Right lobe of liver (tissue), 6 donors: ENCODE measurements at regions not wholly inside any gene's neighbourhood (a gene's known extent, or its start where the extent isn't known, plus 50 kb on each side); places are given as distances from the start of the nearest gene placed in this dataset.
"Not testable (repeated sequence)": the region's sequence is repeated elsewhere in the genome, so short reads cannot be mapped to it uniquely, and the experiment has no call there.

Experiments
- ATAC-seq, 4 donors: fragments of 200-7000 bp; cut with Tn5 transposase; one replicate each; pipeline ENCODE4 v1.9.1; 2020; ENCODE audit warnings: mild to moderate bottlenecking in 4 of 4, moderate library complexity in 4 of 4
- DNase-seq, 3 donors: peaks; one replicate each; pipeline ENCODE4 v3.0.0-alpha.2; 2020
- H3K27ac ChIP-seq, 3 donors: fragments of 200-600 bp; one replicate each; pipeline ENCODE4 v1.8.0; 2022
- H3K27me3 ChIP-seq, 2 donors: fragments of 200-600 bp; one replicate each; pipeline ENCODE4 v1.8.0; 2022
- H3K36me3 ChIP-seq, 4 donors: fragments of 200-600 bp; sonication (generic) in 1 of 4; one replicate each; pipeline versions ENCODE4 v1.5.1 to v1.8.0; 2017 to 2022; ENCODE audit warnings: control low read depth in 1 of 4
- H3K4me1 ChIP-seq, 4 donors: fragments of 200-600 bp; sonication (generic) in 1 of 4; one replicate each; pipeline versions ENCODE4 v1.5.1 to v1.8.0; 2017 to 2022; ENCODE audit warnings: control low read depth in 1 of 4
- H3K4me3 ChIP-seq, 3 donors: fragments of 200-600 bp; one replicate each; pipeline ENCODE4 v1.8.0; 2022
- H3K9me3 ChIP-seq, 4 donors: fragments of 200-600 bp; sonication (generic) in 1 of 4; one replicate each; pipeline versions ENCODE4 v1.5.1 to v1.8.0; 2017 to 2022; ENCODE audit warnings: control low read depth in 1 of 4
- POLR2A ChIP-seq: fragments of 450-650 bp; IDR thresholded peaks from one replicate; pipeline ENCODE4 v1.6.1; 2017; ENCODE audit warnings: antibody characterized with exemption, mild to moderate bottlenecking
- WGBS: methylation state at CpG from one replicate; pipeline ENCODE4 v1.1.6; 2018; ENCODE audit warnings: low coverage, low lambda C conversion rate; ENCODE audit not compliant: insufficient coverage; ENCODE audit errors: missing lambda C conversion rate; 5-methylcytosine and 5-hydroxymethylcytosine counted together
- intact Hi-C, 2 donors: fragments of 100-400 bp; cut with DNase I; formaldehyde crosslinking; loops; one replicate each; pipeline versions ENCODE4 v1.11.2 to v1.14.1; 2022
- TF ChIP-seq, protein P1 (sequence below), 4 donors: fragments of 200-600 bp in 3 of 4; fragments of 450-650 bp in 1 of 4; IDR thresholded peaks; one replicate each; pipeline versions ENCODE4 v1.5.1 to v1.8.0; 2016 to 2022; ENCODE audit warnings: antibody characterized with exemption in 4 of 4, mild to moderate bottlenecking in 2 of 4
- donor health status: DM: no; HTN: yes; CAD: no.
- donor health status: DM: no; HTN: no; CAD: no.
- donor health status: DM: no; HTN: no; CAD: no.
- donor health status: DM: no; HTN: yes; CAD: no.
- donor health status: DM: no; HTN: yes; CAD: no.

DNA sequence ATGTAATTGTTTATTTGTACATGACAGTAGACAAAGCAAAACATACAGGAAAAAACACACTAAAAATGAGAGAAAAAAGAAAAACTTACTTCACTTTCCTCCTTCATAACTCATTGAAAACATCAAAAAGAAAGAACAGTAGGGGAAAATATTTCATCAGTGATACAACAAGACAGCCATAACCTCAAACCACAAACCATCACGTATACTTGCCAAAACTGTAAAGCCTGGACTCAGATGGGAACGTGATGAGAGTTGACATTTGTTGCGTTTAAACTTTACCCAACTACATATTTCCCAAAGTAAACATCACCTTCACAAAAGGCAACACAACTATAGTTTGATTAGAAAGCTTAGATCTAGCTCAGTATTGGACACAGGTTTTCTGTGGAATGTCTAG lies 278.2 kb upstream of the COL3A1 start:
- H3K36me3 ChIP-seq: no peaks in the 10 kb centered on the region
- 12% methylated on average over 3 of the region's 3 CpGs for WGBS
- TF ChIP-seq POLR2A: no peak
- TF ChIP-seq, protein P1, sequence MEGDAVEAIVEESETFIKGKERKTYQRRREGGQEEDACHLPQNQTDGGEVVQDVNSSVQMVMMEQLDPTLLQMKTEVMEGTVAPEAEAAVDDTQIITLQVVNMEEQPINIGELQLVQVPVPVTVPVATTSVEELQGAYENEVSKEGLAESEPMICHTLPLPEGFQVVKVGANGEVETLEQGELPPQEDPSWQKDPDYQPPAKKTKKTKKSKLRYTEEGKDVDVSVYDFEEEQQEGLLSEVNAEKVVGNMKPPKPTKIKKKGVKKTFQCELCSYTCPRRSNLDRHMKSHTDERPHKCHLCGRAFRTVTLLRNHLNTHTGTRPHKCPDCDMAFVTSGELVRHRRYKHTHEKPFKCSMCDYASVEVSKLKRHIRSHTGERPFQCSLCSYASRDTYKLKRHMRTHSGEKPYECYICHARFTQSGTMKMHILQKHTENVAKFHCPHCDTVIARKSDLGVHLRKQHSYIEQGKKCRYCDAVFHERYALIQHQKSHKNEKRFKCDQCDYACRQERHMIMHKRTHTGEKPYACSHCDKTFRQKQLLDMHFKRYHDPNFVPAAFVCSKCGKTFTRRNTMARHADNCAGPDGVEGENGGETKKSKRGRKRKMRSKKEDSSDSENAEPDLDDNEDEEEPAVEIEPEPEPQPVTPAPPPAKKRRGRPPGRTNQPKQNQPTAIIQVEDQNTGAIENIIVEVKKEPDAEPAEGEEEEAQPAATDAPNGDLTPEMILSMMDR (IDR thresholded peaks at IDR 0.05): no peak
- no peak overlapping the region for H3K27ac ChIP-seq
- ATAC-seq (no peak), DNase-seq (no peak)
- intact Hi-C loops: no loop called here
- H3K4me3 ChIP-seq: no peak overlapping the region
- no peaks in the 10 kb centered on the region for H3K4me1 ChIP-seq
- no peaks in the 10 kb centered on the region for H3K27me3 ChIP-seq
- H3K9me3 ChIP-seq: no peaks in the 10 kb centered on the region

GRCh38 chr2:188698151-188698550 lies 276.0 kb upstream of the COL3A1 start:
- WGBS: 85% methylated on average over 1 of the region's 1 CpG
- H3K36me3 ChIP-seq, DNase-seq, H3K27me3 ChIP-seq, H3K4me1 ChIP-seq, H3K27ac ChIP-seq, H3K9me3 ChIP-seq, H3K4me3 ChIP-seq, ATAC-seq, intact Hi-C loops: not testable (repeated sequence)

DNA sequence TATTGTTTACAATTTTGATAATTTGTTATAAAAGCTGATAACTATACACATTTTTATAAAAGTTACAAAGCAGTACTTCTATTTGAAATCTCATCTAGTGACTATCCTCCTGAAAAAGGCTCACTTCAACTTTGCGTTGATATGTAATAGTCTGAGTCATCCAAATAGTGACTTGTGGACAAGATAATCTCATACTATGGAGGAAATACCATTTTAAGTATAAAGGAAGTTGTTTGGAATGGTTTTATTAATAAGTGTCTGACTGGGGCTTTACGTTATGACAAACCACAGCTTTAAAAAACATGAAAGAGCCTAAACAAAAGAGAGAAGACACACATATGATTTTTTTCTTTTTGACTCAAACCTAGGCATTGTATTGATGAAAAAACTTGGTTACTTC lies 272.3 kb upstream of the COL3A1 start:
- TF ChIP-seq, protein P1 (IDR thresholded peaks at IDR 0.05): no peak
- TF ChIP-seq POLR2A: no peak
- Histone ChIP-seq H3K36me3 (no peaks in the 10 kb centered on the region), H3K9me3 (no peaks in the 10 kb centered on the region), H3K4me3 (no peak overlapping the region), H3K27me3 (no peaks in the 10 kb centered on the region), H3K27ac (no peak overlapping the region), H3K4me1 (no peaks in the 10 kb centered on the region)
- DNase-seq (no peak), ATAC-seq (no peak)
- WGBS: 41% methylated on average over 2 of the region's 2 CpGs
- intact Hi-C loops: no loop called here

GRCh38 chr2:188705191-188705590 lies 269.0 kb upstream of the COL3A1 start:
- H3K27ac ChIP-seq: no peak overlapping the region
- 55% methylated on average over 2 of the region's 2 CpGs for WGBS
- H3K4me3 ChIP-seq: no peak overlapping the region
- H3K9me3 ChIP-seq: no peaks in the 10 kb centered on the region
- TF ChIP-seq POLR2A: no peak
- TF ChIP-seq, protein P1 (IDR thresholded peaks at IDR 0.05): no peak
- no peaks in the 10 kb centered on the region for H3K27me3 ChIP-seq
- no peaks in the 10 kb centered on the region for H3K36me3 ChIP-seq
- no peak for ATAC-seq
- no peaks in the 10 kb centered on the region for H3K4me1 ChIP-seq
- DNase-seq: no peak
- intact Hi-C loops: no loop called here

- ATAC-seq (no peak), DNase-seq (no peak)
- intact Hi-C loops: no loop called here
- H3K27me3 ChIP-seq: no peaks in the 10 kb centered on the region
- no peaks in the 10 kb centered on the region for H3K9me3 ChIP-seq
- no peaks in the 10 kb centered on the region for H3K4me1 ChIP-seq
- no peak overlapping the region for H3K27ac ChIP-seq
- TF ChIP-seq, protein P1 (IDR thresholded peaks at IDR 0.05): no peak
- no peak for TF ChIP-seq POLR2A
- no peaks in the 10 kb centered on the region for H3K36me3 ChIP-seq
- 50% methylated on average over 1 of the region's 1 CpG for WGBS
- H3K4me3 ChIP-seq: no peak overlapping the region
These were observed 260.2 kb upstream of the COL3A1 start for GRCh38 chr2:188713961-188714360.
